ENCODE measurements at regions not wholly inside any gene's neighbourhood (a gene's known extent, or its start where the extent isn't known, plus 50 kb on each side); places are given as distances from the start of the nearest gene placed in this dataset.

DNA sequence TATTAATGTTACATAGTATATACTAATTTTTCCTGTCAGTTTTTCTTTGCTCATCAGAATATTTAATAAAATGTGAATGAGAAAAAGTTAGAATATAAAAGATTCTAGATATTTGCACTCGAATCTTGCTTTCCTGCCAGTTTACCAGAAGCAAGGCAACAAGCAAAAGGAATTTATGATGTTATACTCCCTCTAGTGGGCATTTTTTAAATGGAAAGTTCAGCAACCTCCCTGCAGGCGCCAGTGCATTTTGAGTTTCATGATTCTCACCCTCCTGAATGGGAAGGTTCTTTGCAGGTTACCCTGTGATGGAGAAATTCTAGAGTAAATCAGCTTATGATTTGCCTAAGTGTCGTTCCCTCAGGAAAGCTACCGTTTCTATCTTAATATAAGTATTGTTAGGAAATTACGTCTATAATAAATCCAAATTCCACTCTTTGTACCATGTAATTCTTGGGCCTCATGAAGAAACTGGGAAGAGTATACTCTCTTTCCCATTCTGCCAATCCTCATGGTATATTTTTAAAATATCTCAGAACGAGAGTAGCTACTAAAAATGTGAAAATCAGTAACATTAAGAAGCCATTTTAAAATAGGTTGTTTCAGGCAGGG lies 350.0 kb downstream of the CRPPA start:
- Histone ChIP-seq H3K27ac (peak overlapping the region in 3 of 4 donors; percentile 72 to 82 (median 74)), H3K9me3 (no peaks in the 10 kb centered on the region), H3K27me3 (no peaks in the 10 kb centered on the region), H3K4me1 (peaks cover 0 to 15% of the 10 kb centered on the region in 2 donors), H3K36me3 (no peaks in the 10 kb centered on the region), H3K4me3 (peak overlapping the region in 1 of 4 donors; percentile 24)
- no peak for TF ChIP-seq POLR2A (IDR thresholded peaks at IDR 0.05)
- TF ChIP-seq, protein P1, sequence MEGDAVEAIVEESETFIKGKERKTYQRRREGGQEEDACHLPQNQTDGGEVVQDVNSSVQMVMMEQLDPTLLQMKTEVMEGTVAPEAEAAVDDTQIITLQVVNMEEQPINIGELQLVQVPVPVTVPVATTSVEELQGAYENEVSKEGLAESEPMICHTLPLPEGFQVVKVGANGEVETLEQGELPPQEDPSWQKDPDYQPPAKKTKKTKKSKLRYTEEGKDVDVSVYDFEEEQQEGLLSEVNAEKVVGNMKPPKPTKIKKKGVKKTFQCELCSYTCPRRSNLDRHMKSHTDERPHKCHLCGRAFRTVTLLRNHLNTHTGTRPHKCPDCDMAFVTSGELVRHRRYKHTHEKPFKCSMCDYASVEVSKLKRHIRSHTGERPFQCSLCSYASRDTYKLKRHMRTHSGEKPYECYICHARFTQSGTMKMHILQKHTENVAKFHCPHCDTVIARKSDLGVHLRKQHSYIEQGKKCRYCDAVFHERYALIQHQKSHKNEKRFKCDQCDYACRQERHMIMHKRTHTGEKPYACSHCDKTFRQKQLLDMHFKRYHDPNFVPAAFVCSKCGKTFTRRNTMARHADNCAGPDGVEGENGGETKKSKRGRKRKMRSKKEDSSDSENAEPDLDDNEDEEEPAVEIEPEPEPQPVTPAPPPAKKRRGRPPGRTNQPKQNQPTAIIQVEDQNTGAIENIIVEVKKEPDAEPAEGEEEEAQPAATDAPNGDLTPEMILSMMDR (IDR thresholded peaks at IDR 0.05 in 4 of 5, conservative IDR thresholded peaks at IDR 0.05 in 1 of 5), result peak; percentile 64 to 85 (median 78)
- in situ Hi-C loops (cut with MboI; ENCODE audit: low sequenced_read_pairs in 4 of 4) (loop anchor here (10.0 to 25.0 kb wide), 5 partner anchors 384 to 767 kb away; partner anchors contain the start of genes AGMO (in 1 of the 4) and MEOX2 (in 1 of the 4)), intact Hi-C loops (cut with DNase I; ENCODE audit: low total_unique reads) (loop anchor here (5.0 kb wide), 2 partner anchors 744 to 764 kb away; no protein-coding TSS in a partner anchor)
- DNase-seq (no peak), ATAC-seq (peak in 1 of 2 donors; percentile 35)

DNA sequence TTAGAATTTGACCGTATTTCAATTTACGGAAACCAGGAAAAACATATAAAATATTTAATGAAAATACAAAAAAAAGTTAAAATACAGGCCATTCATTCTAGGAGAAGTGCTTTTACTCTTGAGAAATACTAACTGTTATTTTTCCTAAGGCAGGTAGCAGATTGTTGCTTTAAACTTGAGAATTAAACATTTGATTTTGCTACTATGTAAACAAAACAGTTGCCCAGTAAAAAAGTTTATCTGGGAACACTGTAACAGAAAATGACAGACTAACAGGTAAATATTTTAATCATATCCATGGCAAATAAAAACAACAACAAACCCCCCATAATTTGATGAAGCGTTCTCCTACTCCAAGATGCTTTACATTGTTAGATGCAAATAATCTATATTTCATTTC lies 350.5 kb downstream of the CRPPA start:
- TF ChIP-seq POLR2A (IDR thresholded peaks at IDR 0.05), result no peak
- TF ChIP-seq, protein P1 (IDR thresholded peaks at IDR 0.05 in 4 of 5, conservative IDR thresholded peaks at IDR 0.05 in 1 of 5), result no peak
- Histone ChIP-seq H3K4me3 (peak overlapping the region in 1 of 4 donors; percentile 24), H3K9me3 (no peaks in the 10 kb centered on the region), H3K27me3 (no peaks in the 10 kb centered on the region), H3K27ac (peak overlapping the region; percentile 71 to 82 (median 73)), H3K36me3 (no peaks in the 10 kb centered on the region), H3K4me1 (peaks cover 0 to 15% of the 10 kb centered on the region in 2 donors)
- DNase-seq (no peak), ATAC-seq (no peak)
- in situ Hi-C loops (cut with MboI; ENCODE audit: low sequenced_read_pairs in 4 of 4) (loop anchor here (10.0 to 25.0 kb wide), 5 partner anchors 384 to 766 kb away; partner anchors contain the start of genes AGMO (in 1 of the 4) and MEOX2 (in 1 of the 4)), intact Hi-C loops (cut with DNase I; ENCODE audit: low total_unique reads) (loop anchor here (5.0 kb wide), 2 partner anchors 744 to 764 kb away; no protein-coding TSS in a partner anchor)

DNA sequence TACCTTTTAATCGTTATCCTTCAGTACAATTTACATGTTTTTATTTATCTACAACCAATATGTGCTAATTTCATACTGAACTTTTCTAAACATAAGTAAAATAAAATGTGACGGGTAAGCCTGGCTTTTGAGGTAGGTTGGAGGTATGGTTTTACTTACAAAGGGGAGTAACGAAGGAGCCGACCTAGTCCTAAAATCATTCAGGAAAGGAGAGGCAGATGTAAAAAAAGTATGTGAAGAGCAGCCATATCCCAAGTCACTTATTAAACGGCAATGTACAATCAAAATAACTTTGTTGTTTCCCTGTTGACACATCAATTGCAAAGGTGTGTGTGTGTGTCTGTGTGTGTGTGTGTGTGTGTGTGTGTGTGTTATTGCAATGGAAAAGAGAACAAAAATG lies 351.3 kb downstream of the CRPPA start:
- no peak for TF ChIP-seq POLR2A (IDR thresholded peaks at IDR 0.05)
- TF ChIP-seq, protein P1 (IDR thresholded peaks at IDR 0.05 in 4 of 5, conservative IDR thresholded peaks at IDR 0.05 in 1 of 5), result no peak
- H3K27ac ChIP-seq, result peak overlapping the region; percentile 71 to 82 (median 73)
- intact Hi-C loops (cut with DNase I; ENCODE audit: low total_unique reads) (loop anchor here (5.0 to 10.0 kb wide), 3 partner anchors 515 to 763 kb away; no protein-coding TSS in a partner anchor), in situ Hi-C loops (cut with MboI; ENCODE audit: low sequenced_read_pairs in 4 of 4) (loop anchor here (5.0 to 25.0 kb wide), 8 partner anchors 383 to 765 kb away; partner anchors contain the start of genes MEOX2 (in 2 of the 4) and AGMO (in 1 of the 4))
- no peak for ATAC-seq
- no peak for DNase-seq
- H3K4me1 ChIP-seq, result peaks cover 0 to 15% of the 10 kb centered on the region in 2 donors
- H3K4me3 ChIP-seq, result peak overlapping the region in 3 of 4 donors; percentile 3 to 24 (median 12)
- no peaks in the 10 kb centered on the region for H3K36me3 ChIP-seq
- H3K27me3 ChIP-seq, result no peaks in the 10 kb centered on the region
- H3K9me3 ChIP-seq, result no peaks in the 10 kb centered on the region

DNA sequence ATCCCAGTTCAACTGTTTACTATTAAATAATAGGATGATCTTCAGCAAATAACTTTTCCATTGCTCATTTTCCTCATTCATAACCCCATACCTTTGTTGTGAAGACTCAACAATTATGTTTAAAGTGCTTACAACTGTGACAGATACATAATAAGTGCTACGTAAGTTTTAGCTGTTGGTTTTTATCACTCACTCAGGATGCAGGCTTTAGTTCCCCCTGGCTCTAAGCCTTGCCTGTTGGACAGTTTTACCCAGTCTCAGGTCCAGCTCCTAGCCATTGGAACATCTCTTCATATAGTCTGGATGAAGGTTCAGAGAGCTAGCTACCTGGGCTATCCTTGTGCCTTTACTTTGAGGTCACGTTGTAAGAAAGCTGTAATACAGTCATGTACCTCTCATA lies 353.2 kb downstream of the CRPPA start:
- DNase-seq, result no peak
- intact Hi-C loops (cut with DNase I; ENCODE audit: low total_unique reads) (loop anchor here (10.0 kb wide), 1 partner anchor 513 kb away; no protein-coding TSS in a partner anchor), in situ Hi-C loops (cut with MboI; ENCODE audit: low sequenced_read_pairs in 4 of 4) (loop anchor here in 3 of 4 donors (5.0 to 25.0 kb wide), 5 partner anchors 381 to 513 kb away; partner anchors contain the start of genes MEOX2 (in 2 of the 3) and AGMO (in 1 of the 3))
- no peaks in the 10 kb centered on the region for H3K27me3 ChIP-seq
- no peak for ATAC-seq
- H3K4me1 ChIP-seq, result peaks cover 0 to 17% of the 10 kb centered on the region in 2 donors
- no peaks in the 10 kb centered on the region for H3K9me3 ChIP-seq
- peak overlapping the region; percentile 71 to 82 (median 73) for H3K27ac ChIP-seq
- peak overlapping the region in 1 of 4 donors; percentile 29 for H3K4me3 ChIP-seq
- no peak for TF ChIP-seq POLR2A (IDR thresholded peaks at IDR 0.05)
- TF ChIP-seq, protein P1 (IDR thresholded peaks at IDR 0.05 in 4 of 5, conservative IDR thresholded peaks at IDR 0.05 in 1 of 5), result no peak
- H3K36me3 ChIP-seq, result no peaks in the 10 kb centered on the region
